NCI-H1417 treated with DMSO at 0.1 percent for 48 hours (cell line): ENCODE measurements at regions not wholly inside any gene's neighbourhood (a gene's known extent, or its start where the extent isn't known, plus 50 kb on each side); places are given as distances from the start of the nearest gene placed in this dataset.

Source experiments
- DNase-seq: peaks from one replicate; lab custom pipeline; 2025; lab: John Stamatoyannopoulos, UW

DNA sequence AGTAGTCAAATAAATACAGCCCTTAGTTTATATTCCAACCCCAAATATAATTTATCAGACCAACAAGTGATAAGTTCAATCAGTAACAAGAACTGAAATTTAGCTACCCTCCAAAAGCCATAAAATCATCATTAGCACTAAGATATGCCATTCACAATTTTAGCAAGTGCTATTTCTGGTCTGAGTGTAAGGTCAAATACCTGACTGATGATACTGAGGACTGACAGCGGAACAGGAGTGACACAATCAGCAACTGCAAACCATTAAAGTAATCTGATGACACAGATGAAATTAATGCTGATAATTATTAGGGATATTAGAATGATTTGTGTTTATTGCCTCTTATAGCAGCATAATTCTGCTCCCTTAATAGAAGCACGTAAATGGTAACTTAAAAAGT is 152.7 kb upstream of the SPHKAP start:
- no peak for DNase-seq

- no peak for DNase-seq
Observed at GRCh38 chr2:228329282-228329681, 147.8 kb upstream of the SPHKAP start.

- DNase-seq, result no peak
Observed at GRCh38 chr2:228321015-228321414, 139.5 kb upstream of the SPHKAP start.

- no peak for DNase-seq
Observed at GRCh38 chr2:228318218-228318617, 136.7 kb upstream of the SPHKAP start.

- DNase-seq, result no peak
Observed at GRCh38 chr2:228312172-228312571, 130.7 kb upstream of the SPHKAP start.

- DNase-seq, result no peak
Observed at GRCh38 chr2:228303960-228304359, 122.5 kb upstream of the SPHKAP start.

DNA sequence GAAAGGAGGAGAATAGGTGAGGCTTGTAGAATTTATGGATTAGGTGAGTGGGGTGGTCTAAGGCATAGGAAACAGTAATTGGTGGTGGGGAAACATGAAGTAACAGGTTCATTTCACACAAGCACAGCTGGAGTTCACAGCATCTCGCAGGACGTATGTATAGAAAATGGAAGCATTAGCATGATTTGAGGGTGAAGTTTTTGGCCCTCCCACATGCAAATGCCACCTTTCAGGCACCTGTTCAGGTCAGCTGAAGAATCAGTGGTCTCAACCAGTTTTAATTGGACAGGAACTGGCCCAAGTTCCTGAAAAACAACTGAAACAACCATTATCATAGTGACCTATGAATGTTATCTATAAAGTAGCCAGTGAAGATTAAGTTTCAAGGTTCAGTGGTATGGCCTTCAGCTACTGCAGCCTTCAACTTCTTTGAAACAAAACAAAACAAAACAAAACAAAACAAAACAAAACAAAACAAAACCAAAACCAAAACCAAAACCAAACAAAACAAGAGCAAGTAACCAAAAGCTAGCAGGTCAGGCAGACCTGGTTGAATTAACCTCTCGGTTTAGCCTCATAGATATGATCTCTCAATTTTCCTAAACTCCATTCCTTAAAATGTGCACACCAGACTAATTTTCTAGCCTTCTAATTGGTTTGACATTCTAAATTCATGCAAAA is 102.1 kb upstream of the SPHKAP start:
- no peak for DNase-seq

DNA sequence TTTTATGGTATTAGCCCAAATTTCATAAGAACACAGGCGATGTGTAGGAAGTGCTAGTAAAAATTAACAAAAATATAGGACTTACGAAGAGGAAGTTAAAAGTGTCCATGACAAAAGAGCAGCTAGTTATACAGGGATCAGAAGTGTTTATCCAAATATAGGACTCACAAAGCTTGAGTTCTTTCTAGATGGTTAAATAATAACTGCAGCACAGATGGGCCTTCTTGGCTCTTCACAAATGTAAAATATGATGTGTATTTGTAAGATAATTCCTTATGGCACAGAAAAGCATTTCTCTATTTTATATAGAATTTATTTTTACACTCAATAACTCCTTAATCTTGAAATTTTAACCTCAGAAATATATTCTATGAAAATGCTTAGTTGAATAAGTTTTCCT is 100.9 kb upstream of the SPHKAP start:
- no peak for DNase-seq

- DNase-seq, result no peak
Observed at GRCh38 chr2:228273159-228273558, 91.7 kb upstream of the SPHKAP start.

- no peak for DNase-seq
Observed at GRCh38 chr2:228269351-228269750, 87.9 kb upstream of the SPHKAP start.

- DNase-seq, result no peak
Observed at GRCh38 chr2:228268756-228269155, 87.3 kb upstream of the SPHKAP start.

DNA sequence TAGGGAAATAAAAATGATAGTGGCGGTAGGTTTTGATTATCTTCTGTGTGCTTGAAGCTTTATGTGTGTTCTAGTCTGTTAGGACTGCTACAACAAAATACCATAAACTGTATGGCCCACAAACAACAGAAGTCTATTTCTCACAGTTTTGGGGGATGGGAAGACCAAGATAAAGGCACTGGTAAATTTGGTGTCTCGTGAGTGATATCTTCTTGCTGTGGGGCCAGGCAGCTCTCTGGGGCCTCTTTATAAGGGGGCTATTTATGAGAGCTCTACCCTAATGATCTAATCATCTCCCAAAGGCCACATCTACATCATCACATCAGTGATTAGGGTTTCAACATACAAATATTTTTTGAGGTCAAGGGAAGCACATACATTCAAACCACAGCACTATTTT is 86.8 kb upstream of the SPHKAP start:
- no peak for DNase-seq

DNA sequence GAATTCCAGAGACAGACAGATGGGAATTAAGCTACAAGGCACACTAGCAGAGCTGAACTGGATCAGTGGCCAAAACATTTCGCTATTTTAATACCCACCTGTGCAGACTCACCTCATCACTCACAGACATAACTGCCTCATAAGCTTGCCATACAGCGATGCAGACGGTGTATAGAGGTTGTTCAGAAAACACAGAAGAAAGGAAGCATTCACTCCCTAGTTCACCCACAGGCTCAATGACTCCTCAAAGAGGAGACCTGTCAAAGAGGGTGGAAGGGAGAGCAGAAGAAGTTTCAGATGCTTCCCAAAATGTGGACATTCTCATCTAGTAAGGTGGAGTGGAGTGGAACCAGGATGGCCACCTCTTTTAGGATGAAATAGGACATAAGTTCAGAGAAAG is 81.7 kb upstream of the SPHKAP start:
- no peak for DNase-seq

GRCh38 chr2:228261546-228261945 is 80.1 kb upstream of the SPHKAP start:
- DNase-seq, result no peak

DNA sequence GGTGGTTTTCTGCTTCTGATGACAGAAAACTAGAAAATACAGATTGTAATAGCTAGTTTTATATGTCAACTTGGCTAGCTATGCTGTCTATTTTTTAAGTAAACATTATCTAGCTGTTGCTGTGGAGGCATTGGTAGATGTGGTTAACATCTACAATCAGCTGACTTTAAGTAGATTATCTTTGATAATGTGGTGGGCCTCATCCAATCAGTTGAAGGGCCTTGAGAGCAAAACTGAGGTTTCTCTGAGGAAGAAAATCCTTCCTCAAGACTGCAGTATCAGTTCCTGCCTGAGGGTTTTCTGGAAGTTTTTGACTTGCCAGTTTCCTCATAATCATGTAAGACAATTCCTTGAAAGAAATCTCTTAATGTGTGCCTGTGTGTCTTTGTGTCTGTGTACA is 75.9 kb upstream of the SPHKAP start:
- DNase-seq, result no peak

DNA sequence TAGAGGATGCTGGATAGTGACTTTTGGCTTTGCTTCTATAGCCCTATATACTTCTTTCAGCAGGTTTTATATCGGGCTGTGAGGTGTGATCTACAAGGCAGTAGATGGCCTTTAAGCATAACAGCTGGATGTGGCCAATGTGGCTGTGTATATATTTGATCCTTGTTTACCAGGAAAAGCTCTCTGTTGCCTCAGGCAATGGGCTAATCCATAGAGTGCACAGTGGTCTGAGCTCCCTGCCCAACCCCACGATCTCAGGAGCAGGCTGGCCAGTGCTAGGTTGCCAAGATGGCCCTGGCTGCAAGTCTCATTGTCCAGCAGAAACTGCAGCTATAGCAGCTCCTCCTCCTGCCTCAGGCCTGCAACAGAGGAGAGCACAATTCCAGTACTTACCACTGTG is 72.3 kb upstream of the SPHKAP start:
- DNase-seq, result no peak

- DNase-seq, result no peak
Observed at GRCh38 chr2:228247335-228247734, 65.8 kb upstream of the SPHKAP start.

DNA sequence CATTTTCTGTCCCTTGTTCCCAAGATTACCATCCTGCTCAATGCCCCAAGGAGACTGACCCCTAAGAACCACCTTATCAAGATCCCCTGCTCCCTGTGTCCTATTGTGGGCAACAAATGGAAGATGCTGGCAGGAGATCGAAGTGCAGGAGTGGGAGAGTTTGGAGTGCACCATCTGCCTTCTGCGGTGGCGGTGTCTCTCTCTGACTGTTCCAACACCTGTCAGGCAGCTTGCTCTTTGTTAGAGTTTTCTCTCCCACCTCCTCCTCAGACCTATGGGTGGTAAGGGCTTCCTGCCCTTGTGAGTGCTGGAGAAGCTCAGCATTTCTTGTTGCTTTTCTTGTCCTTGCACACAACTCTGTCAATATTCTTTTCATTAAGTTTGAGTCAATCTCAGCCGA is 64.1 kb upstream of the SPHKAP start:
- DNase-seq, result no peak

- DNase-seq, result no peak
Observed at GRCh38 chr2:228242591-228242990, 61.1 kb upstream of the SPHKAP start.

DNA sequence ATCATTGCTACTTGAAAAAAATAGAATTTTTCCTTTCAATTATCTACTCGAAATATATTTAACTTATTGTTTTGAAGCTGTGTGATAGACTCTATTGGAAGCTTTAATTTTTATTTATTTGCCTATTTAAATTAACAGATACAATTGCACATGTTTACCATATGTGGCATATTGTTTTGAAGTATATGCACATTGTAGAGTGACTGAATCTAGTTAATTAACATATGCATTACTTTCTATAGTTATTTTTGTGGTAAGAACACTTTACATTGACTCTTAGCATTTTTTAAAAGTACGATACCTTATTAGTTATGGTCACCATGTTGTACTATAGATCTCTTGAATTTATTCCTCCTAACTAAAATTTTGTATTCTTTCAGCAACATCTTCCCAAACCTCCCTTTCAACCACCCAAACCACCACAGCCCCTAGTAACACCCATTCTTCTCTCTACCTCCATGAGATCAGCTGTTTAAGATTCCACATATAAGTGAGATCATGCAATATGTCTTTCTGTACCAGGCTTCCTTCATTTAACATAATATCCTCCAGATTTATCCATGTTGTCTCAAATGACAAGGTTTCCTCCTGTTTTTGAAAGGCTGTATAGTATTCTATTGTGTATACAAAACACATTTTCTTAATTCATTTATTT is 58.5 kb upstream of the SPHKAP start:
- DNase-seq, result no peak

DNA sequence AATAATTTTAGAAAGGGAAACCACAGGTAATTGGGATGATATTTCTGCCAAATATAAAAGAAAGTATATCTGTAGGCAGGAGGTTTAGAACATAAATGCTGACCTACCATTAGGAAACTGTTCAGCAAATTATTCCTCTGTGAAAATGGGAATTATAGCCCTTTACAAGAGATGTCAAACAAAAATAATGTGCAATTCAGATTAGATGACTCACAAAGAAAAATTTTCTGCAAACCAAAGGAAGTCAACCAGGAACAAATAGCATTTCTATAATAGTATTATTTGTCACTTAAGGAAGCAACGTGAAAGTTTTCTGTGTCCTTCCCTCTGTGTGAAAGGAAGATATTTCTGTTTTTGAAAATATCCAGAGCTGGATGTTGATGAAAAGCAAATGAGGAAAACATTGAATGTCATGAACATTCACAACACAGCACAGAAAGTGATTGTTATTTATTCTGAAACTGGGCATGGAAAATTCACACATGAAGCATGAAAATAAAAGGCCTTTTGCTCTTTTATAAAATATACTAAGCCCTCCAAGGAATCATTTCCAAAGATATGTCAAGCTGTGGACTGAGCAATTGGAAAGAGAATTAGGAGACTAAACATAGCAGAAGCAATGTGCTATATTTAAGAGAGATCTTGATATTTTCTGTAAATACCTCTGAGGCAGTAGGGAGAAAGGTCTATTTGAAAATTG is 57.9 kb upstream of the SPHKAP start:
- no peak for DNase-seq
